ENCODE measurements at regions not wholly inside any gene's neighbourhood (a gene's known extent, or its start where the extent isn't known, plus 50 kb on each side); places are given as distances from the start of the nearest gene placed in this dataset.

DNA sequence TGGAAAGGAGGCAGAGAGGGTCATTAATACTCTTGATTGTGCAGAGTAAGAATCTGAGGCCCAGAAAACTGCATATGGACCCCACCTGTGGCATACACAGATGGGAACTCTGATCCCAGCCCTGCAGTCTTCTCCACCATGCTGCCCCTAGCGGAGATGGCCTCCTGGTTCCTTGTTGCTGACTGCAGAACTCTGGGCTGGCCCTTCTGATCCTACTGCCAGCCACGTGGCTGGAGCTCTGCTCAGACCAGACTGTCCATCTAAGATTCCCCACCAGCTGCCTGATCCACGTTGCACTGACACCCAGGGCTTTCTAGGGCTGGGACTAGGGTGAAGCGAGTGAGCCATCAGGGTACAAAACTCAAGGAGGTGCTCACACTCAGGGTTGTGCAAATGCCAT, 245.7 kb upstream of the NR4A3 start:
- DNase-seq (ENCODE audit: low spot score) (peak; percentile 12), ATAC-seq (peak; percentile 96), FAIRE-seq (peak; percentile 28)
- Histone ChIP-seq H4K20me1 (ENCODE audit: insufficient read depth, low read length) (no peaks in the 10 kb centered on the region), H3K27ac (ENCODE audit: extremely low read length, insufficient read depth, low read length) (no peak overlapping the region), H3K9me3 (ENCODE audit: low read length) (no peaks in the 10 kb centered on the region), H3K36me3 (replicated peaks in 1 of 2; ENCODE audit: control insufficient read depth in 1 of 2, insufficient read depth in 2 of 2, low read length in 2 of 2) (no peaks in the 10 kb centered on the region), H3K4me3 (replicated peaks in 1 of 3; ENCODE audit: insufficient read depth in 1 of 3, low read depth in 2 of 3, low read length in 3 of 3) (no peak overlapping the region), H3K27me3 (ENCODE audit: control insufficient read depth in 1 of 2, insufficient read depth in 2 of 2, low read length in 2 of 2) (no peaks in the 10 kb centered on the region; a peak in 1 of 5 replicates), H3K79me2 (ENCODE audit: insufficient read depth, low read length) (no peaks in the 10 kb centered on the region), H2AFZ (ENCODE audit: low read length) (no peak overlapping the region), H3K9ac (ENCODE audit: insufficient read depth, low read depth, low read length) (no peak overlapping the region), H3K4me1 (ENCODE audit: insufficient read depth, low read length) (no peaks in the 10 kb centered on the region), H3K4me2 (ENCODE audit: low read depth, low read length) (no peak overlapping the region)
- ChIA-PET CTCF (ENCODE audit: low intra/inter-chr PET ratio, low total read pairs) (no interaction called here), POLR2A (no interaction called here)
- no peak for TF ChIP-seq HDAC2 (CRISPR knock-in tag; IDR thresholded peaks at IDR 0.05)
- TF ChIP-seq ATAD3A (CRISPR knock-in tag; IDR thresholded peaks at IDR 0.05) = no peak
- peak; percentile 10; the same call in 1 of the 2 replicates for TF ChIP-seq STAG1 (CRISPR knock-in tag; IDR thresholded peaks at IDR 0.05)
- TF ChIP-seq, protein P1, sequence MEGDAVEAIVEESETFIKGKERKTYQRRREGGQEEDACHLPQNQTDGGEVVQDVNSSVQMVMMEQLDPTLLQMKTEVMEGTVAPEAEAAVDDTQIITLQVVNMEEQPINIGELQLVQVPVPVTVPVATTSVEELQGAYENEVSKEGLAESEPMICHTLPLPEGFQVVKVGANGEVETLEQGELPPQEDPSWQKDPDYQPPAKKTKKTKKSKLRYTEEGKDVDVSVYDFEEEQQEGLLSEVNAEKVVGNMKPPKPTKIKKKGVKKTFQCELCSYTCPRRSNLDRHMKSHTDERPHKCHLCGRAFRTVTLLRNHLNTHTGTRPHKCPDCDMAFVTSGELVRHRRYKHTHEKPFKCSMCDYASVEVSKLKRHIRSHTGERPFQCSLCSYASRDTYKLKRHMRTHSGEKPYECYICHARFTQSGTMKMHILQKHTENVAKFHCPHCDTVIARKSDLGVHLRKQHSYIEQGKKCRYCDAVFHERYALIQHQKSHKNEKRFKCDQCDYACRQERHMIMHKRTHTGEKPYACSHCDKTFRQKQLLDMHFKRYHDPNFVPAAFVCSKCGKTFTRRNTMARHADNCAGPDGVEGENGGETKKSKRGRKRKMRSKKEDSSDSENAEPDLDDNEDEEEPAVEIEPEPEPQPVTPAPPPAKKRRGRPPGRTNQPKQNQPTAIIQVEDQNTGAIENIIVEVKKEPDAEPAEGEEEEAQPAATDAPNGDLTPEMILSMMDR (CRISPR knock-in tag; IDR thresholded peaks at IDR 0.05) = peak; percentile 33; the same call in 1 of the 2 replicates
- TF ChIP-seq, protein P2, sequence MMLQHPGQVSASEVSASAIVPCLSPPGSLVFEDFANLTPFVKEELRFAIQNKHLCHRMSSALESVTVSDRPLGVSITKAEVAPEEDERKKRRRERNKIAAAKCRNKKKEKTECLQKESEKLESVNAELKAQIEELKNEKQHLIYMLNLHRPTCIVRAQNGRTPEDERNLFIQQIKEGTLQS (CRISPR knock-in tag; IDR thresholded peaks at IDR 0.05) = no peak
- no peak for TF ChIP-seq ZIK1 (CRISPR knock-in tag; IDR thresholded peaks at IDR 0.05; ENCODE audit: borderline replicate concordance, low read depth)
- BruUV-seq (replicated peaks) = no TSS peak
- in situ Hi-C loops (cut with HindIII; ENCODE audit: extremely low pct_ligation_motif_present, low pct_unique_long_range_greater_than_20kb) = no loop called here
- WGBS (ENCODE audit: low lambda C conversion rate) = 29% methylated on average over 3 of the region's 4 CpGs
- intact Hi-C loops (cut with micrococcal nuclease; ENCODE audit: unreplicated experiment) = no loop called here

DNA sequence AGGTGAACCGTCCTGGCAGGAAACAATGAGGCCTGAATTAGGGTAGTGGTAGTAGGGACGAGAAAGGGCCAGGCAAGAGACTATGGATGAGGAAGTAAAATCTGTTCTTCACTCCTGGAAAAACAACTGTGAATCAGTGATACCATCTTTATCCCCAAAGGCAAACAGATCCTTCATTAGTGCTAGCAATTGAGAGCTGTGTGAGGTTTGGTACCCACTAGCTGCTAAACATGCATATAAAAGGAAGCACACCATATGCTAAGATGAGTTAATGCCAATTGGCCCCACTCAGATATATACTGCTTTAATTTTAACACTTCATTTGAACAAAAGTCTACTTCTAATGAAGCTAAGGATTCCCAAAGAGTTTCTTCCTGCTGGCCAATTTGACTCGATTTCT, 244.8 kb upstream of the NR4A3 start:
- Histone ChIP-seq H3K9ac (ENCODE audit: insufficient read depth, low read depth, low read length) (no peak overlapping the region), H3K9me3 (ENCODE audit: low read length) (no peaks in the 10 kb centered on the region), H3K36me3 (replicated peaks in 1 of 2; ENCODE audit: control insufficient read depth in 1 of 2, insufficient read depth in 2 of 2, low read length in 2 of 2) (no peaks in the 10 kb centered on the region), H3K27ac (ENCODE audit: extremely low read length, insufficient read depth, low read length) (no peak overlapping the region), H2AFZ (ENCODE audit: low read length) (no peak overlapping the region), H3K4me1 (ENCODE audit: insufficient read depth, low read length) (no peaks in the 10 kb centered on the region), H3K27me3 (ENCODE audit: control insufficient read depth in 1 of 2, insufficient read depth in 2 of 2, low read length in 2 of 2) (no peaks in the 10 kb centered on the region; a peak in 1 of 5 replicates), H3K79me2 (ENCODE audit: insufficient read depth, low read length) (no peaks in the 10 kb centered on the region), H4K20me1 (ENCODE audit: insufficient read depth, low read length) (no peaks in the 10 kb centered on the region), H3K4me2 (ENCODE audit: low read depth, low read length) (no peak overlapping the region), H3K4me3 (replicated peaks in 1 of 3; ENCODE audit: insufficient read depth in 1 of 3, low read depth in 2 of 3, low read length in 3 of 3) (no peak overlapping the region)
- WGBS (ENCODE audit: low lambda C conversion rate) = 1% methylated on average over 3 of the region's 3 CpGs
- in situ Hi-C loops (cut with HindIII; ENCODE audit: extremely low pct_ligation_motif_present, low pct_unique_long_range_greater_than_20kb) = no loop called here
- POLR2A ChIA-PET = no interaction called here
- CTCF ChIA-PET (ENCODE audit: low intra/inter-chr PET ratio, low total read pairs) = no interaction called here
- intact Hi-C loops (cut with micrococcal nuclease; ENCODE audit: unreplicated experiment) = no loop called here
- TF ChIP-seq PCBP1 (IDR thresholded peaks at IDR 0.05; ENCODE audit: borderline replicate concordance, low read depth, low read length) (no peak), KAT2B (IDR thresholded peaks at IDR 0.05; ENCODE audit: borderline replicate concordance, low read depth, low read length) (no peak), ZNF749 (CRISPR knock-in tag; IDR thresholded peaks at IDR 0.05; ENCODE audit: borderline replicate concordance) (no peak), GTF2F1 (IDR thresholded peaks at IDR 0.05; ENCODE audit: low read length) (no peak), RBM39 (IDR thresholded peaks at IDR 0.05; ENCODE audit: low read depth, low read length, poor library complexity, severe bottlenecking) (no peak), ARNT2 (CRISPR knock-in tag; IDR thresholded peaks at IDR 0.05; ENCODE audit: low read depth) (no peak), PHF20 (CRISPR knock-in tag; IDR thresholded peaks at IDR 0.05) (no peak), AHR (CRISPR knock-in tag; IDR thresholded peaks at IDR 0.05) (no peak), TEAD2 (CRISPR knock-in tag; IDR thresholded peaks at IDR 0.05) (no peak), ZSCAN9 (CRISPR knock-in tag; IDR thresholded peaks at IDR 0.05; ENCODE audit: borderline replicate concordance) (no peak)
- no peak for DNase-seq (ENCODE audit: low spot score)
- no peak for ATAC-seq
- no peak for FAIRE-seq
- BruUV-seq (replicated peaks) = no TSS peak
